Adrenal gland (tissue), 9 donors: ENCODE measurements at regions not wholly inside any gene's neighbourhood (a gene's known extent, or its start where the extent isn't known, plus 50 kb on each side); places are given as distances from the start of the nearest gene placed in this dataset.

ENCODE experiments used
- DNase-seq, 7 donors: peaks; one replicate each; pipeline ENCODE4 v3.0.0-alpha.2; 2019 to 2020
- H3K27ac ChIP-seq, 5 donors: fragments of 200-600 bp; sonication (generic) in 4 of 5; 1 replicate in 3 of 5; 2 replicates in 2 of 5; pipeline versions ENCODE4 v1.5.1 to v1.8.0; 2016 to 2020; ENCODE audit warnings: mild to moderate bottlenecking in 1 of 5
- H3K27me3 ChIP-seq: fragments of 200-600 bp; 2 replicates; pipeline ENCODE4 v1.8.0; 2021
- H3K36me3 ChIP-seq, 2 donors: fragments of 200-600 bp; replicated peaks in 1 of 2; 1 replicate in 1 of 2; 2 replicates in 1 of 2; pipeline versions ENCODE4 v1.5.1 to v1.8.0; 2018 to 2022
- H3K4me1 ChIP-seq, 2 donors: fragments of 200-600 bp; replicated peaks in 1 of 2; 1 replicate in 1 of 2; 2 replicates in 1 of 2; pipeline versions ENCODE4 v1.5.1 to v1.8.0; 2018 to 2021
- H3K4me3 ChIP-seq, 4 donors: fragments of 200-600 bp; sonication (generic) in 3 of 4; one replicate each; pipeline ENCODE4 v1.5.1; 2016 to 2018
- H3K9me3 ChIP-seq, 3 donors: fragments of 200-600 bp; sonication (generic) in 1 of 3; replicated peaks in 1 of 3; 1 replicate in 2 of 3; 2 replicates in 1 of 3; pipeline versions ENCODE4 v1.5.1 to v1.8.0; 2016 to 2021
- CTCF ChIP-seq, 6 experiments: fragments of 450-650 bp in 4 of 6; fragments of 200-600 bp in 2 of 6; sonication (generic) in 1 of 6; IDR thresholded peaks; 1 replicate in 5 of 6; 2 replicates in 1 of 6; pipeline versions ENCODE4 v1.5.1 to v1.8.0; 2016 to 2021; ENCODE audit warnings: antibody characterized with exemption in 6 of 6, mild to moderate bottlenecking in 2 of 6, moderate library complexity in 1 of 6
- POLR2A ChIP-seq, 2 donors: fragments of 450-650 bp; IDR thresholded peaks; one replicate each; pipeline ENCODE4 v1.6.1; 2017; ENCODE audit warnings: antibody characterized with exemption in 2 of 2, mild to moderate bottlenecking in 2 of 2, moderate library complexity in 1 of 2
- WGBS, 4 donors: extraction: QIAGEN DNeasy Blood & Tissue Kit in 2 of 4; methylation state at CpG; one replicate each; pipeline versions ENCODE4 v1.1.5 to v1.1.7; 2013 to 2017; 5-methylcytosine and 5-hydroxymethylcytosine counted together
- intact Hi-C, 2 donors: fragments of 100-400 bp; cut with DNase I; formaldehyde crosslinking; loops; one replicate each; pipeline versions ENCODE4 v1.14.1 to v1.15.0; 2022 to 2023
- donor health status: healthy with polysubstance abuse.
- donor health status: Bipolar disorder and iron deficiency.
- donor health status: DM: yes; HTN: yes; CAD: no.
- donor health status: DM: no; HTN: no; CAD: no.
- donor health status: DM: no; HTN: no; CAD: no.

DNA sequence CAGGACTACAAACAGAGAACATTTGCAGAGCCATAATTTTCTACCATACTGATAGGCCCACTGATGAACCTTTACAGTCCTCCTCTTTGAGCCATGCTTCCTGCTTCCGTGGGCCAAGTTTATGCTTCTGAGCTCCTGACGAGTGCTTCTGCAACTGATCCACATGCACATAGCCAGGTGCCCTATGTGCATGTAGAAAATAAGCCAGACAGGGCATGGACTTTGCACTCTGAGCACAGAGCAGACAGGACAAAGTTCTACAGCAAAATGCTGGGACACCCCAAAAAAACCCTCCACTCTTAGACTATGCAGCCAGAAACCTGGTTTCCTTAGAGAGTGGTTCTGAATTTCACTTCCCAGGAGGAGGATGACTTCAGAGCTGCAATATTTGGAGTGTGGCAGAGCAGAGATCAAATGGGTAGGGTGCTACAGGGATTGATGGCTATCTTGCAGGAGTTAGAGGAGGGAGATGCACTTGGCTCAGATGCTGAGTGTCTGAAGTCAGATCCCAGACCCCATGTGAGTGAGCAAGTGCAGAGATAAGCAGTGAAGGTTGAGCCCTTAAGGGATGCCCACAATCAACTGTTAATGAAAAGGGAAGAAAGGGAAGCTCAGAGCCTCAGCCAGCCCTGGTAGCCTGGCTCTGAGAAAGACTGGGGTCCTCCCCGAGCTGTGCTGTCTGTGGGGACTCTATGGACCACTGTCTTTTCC lies 230.9 kb downstream of the DUSP10 start:
- intact Hi-C loops = no loop called here
- H3K27ac ChIP-seq = no peak overlapping the region
- no peak overlapping the region for H3K4me3 ChIP-seq
- no peaks in the 10 kb centered on the region for H3K36me3 ChIP-seq
- no peaks in the 10 kb centered on the region for H3K27me3 ChIP-seq
- no peak for DNase-seq
- peaks cover 0 to 5% (median 0%) of the 10 kb centered on the region in 3 donors for H3K9me3 ChIP-seq
- H3K4me1 ChIP-seq = no peaks in the 10 kb centered on the region
- TF ChIP-seq POLR2A (IDR thresholded peaks at IDR 0.05) (no peak), CTCF (IDR thresholded peaks at IDR 0.05) (no peak)
- 63 to 73% (median 69%) methylated on average over 3 of the region's 3 CpGs for WGBS, 4 donors

DNA sequence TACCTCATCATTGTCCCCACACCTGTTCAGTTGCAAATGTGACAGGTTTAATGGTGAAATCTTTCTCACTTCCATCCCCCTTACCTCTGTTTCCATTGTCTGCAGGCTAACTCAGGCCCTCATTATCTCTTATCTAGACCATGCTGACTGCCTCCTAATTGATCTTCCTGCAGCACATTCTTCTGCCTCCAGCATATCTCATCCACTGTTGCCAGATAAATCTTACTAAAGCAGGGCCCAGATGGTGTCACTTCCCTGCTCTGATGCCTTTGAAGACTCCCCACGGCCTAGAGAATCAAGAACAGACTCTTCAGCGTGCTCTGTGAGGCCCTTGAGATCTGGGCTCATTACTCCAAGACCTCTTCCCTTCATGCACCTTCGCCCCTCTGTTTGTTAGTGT lies 230.1 kb downstream of the DUSP10 start:
- Histone ChIP-seq H3K27me3 (no peaks in the 10 kb centered on the region), H3K4me1 (no peaks in the 10 kb centered on the region), H3K27ac (no peak overlapping the region), H3K4me3 (no peak overlapping the region), H3K36me3 (no peaks in the 10 kb centered on the region), H3K9me3 (no peaks in the 10 kb centered on the region)
- no peak for DNase-seq
- TF ChIP-seq POLR2A (IDR thresholded peaks at IDR 0.05) = no peak
- no peak for TF ChIP-seq CTCF (IDR thresholded peaks at IDR 0.05)
- 46 to 59% (median 55%) methylated on average over 3 of the region's 3 CpGs for WGBS, 4 donors
- intact Hi-C loops = no loop called here

GRCh38 chr1:221514806-221515205 lies 227.1 kb downstream of the DUSP10 start:
- intact Hi-C loops = no loop called here

DNA sequence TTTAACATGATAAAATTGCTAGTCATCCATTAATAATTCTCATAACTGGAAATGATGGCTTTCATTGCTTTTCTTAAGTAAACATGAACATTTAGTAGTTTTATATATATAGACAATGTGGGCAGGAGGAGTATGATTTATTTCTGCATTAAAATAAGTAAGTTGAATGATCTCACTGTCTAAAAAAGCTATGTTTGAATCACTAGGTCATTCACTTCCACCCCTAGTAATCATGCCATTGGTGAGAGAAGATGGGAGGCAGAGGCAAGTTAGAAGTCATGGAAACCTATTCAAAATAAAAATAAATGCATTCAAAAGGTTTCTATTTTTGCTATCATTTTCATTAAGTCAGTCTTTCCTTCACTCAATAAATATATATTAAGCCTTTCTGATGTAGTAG lies 226.4 kb downstream of the DUSP10 start:
- Histone ChIP-seq H3K36me3 (no peaks in the 10 kb centered on the region), H3K4me1 (no peaks in the 10 kb centered on the region), H3K9me3 (no peaks in the 10 kb centered on the region), H3K27ac (no peak overlapping the region), H3K27me3 (no peaks in the 10 kb centered on the region), H3K4me3 (no peak overlapping the region)
- no peak for DNase-seq
- no peak for TF ChIP-seq POLR2A (IDR thresholded peaks at IDR 0.05)
- TF ChIP-seq CTCF (IDR thresholded peaks at IDR 0.05) = no peak
- intact Hi-C loops = no loop called here

More at GRCh38 chr1:221514806-221515205, 227.1 kb downstream of the DUSP10 start:
- TF ChIP-seq CTCF (IDR thresholded peaks at IDR 0.05) (no peak), POLR2A (IDR thresholded peaks at IDR 0.05) (no peak)
- no peaks in the 10 kb centered on the region for H3K27me3 ChIP-seq
- no peaks in the 10 kb centered on the region for H3K9me3 ChIP-seq
- DNase-seq = no peak
- no peaks in the 10 kb centered on the region for H3K4me1 ChIP-seq
- H3K36me3 ChIP-seq = no peaks in the 10 kb centered on the region
- no peak overlapping the region for H3K27ac ChIP-seq
- no peak overlapping the region for H3K4me3 ChIP-seq
